Activated CD4-positive, alpha-beta T cell treated with anti-CD3 and anti-CD28 coated beads for 36 hours (primary cell): ENCODE measurements at regions not wholly inside any gene's neighbourhood (a gene's known extent, or its start where the extent isn't known, plus 50 kb on each side); places are given as distances from the start of the nearest gene placed in this dataset.

Experiments used
- ATAC-seq: fragments of 200-7000 bp; cut with Tn5 transposase; one replicate; pipeline ENCODE4 v1.10.0; 2021; ENCODE audit warnings: mild to moderate bottlenecking, moderate library complexity
- CTCF ChIA-PET: fragments of 350-600 bp; sonication (Branson Sonifier 250); formaldehyde crosslinking; loops from one replicate; lab custom pipeline; 2021; ENCODE audit warnings: antibody characterized with exemption; lab: Charles Lee
- POLR2A ChIA-PET: fragments of 350-600 bp; sonication (Branson Sonifier 250); formaldehyde crosslinking; loops from one replicate; lab custom pipeline; 2021; ENCODE audit warnings: antibody characterized with exemption, inconsistent platforms; lab: Charles Lee
- DNase-seq: peaks from one replicate; pipeline ENCODE4 v3.0.0-alpha.2; 2020
- H3K27ac Mint-ChIP-seq: one replicate; pipeline ENCODE4 v1.8.0; 2021; ENCODE audit warnings: mixed read lengths
- H3K27me3 Mint-ChIP-seq: one replicate; pipeline ENCODE4 v1.8.0; 2021; ENCODE audit warnings: mixed read lengths
- H3K36me3 Mint-ChIP-seq: one replicate; pipeline ENCODE4 v1.8.0; 2021; ENCODE audit warnings: low read depth, mixed read lengths
- H3K4me1 Mint-ChIP-seq: one replicate; pipeline ENCODE4 v1.8.0; 2021; ENCODE audit warnings: mixed read lengths
- H3K4me3 Mint-ChIP-seq: one replicate; pipeline ENCODE4 v1.8.0; 2021; ENCODE audit warnings: mild to moderate bottlenecking, moderate library complexity, mixed read lengths
- H3K9me3 Mint-ChIP-seq: one replicate; pipeline ENCODE4 v1.8.0; 2021; ENCODE audit warnings: low read depth, mixed read lengths
- intact Hi-C, 2 experiments: fragments of 100-400 bp; cut with DNase I in 1 of 2; cut with micrococcal nuclease in 1 of 2; formaldehyde crosslinking; loops; one replicate each; pipeline versions ENCODE4 v1.14.2 to v1.15.1; 2022 to 2024; cut with DNase I, micrococcal nuclease

GRCh38 chr2:19689646-19690168 lies 212.1 kb downstream of the TTC32 start:
- H3K4me3 Mint-ChIP-seq, result no peak overlapping the region
- H3K4me1 Mint-ChIP-seq, result no peaks in the 10 kb centered on the region
- ChIA-PET POLR2A (no interaction called here), CTCF (no interaction called here)
- no peaks in the 10 kb centered on the region for H3K9me3 Mint-ChIP-seq
- peaks cover 3% of the 10 kb centered on the region for H3K27me3 Mint-ChIP-seq
- H3K36me3 Mint-ChIP-seq, result no peaks in the 10 kb centered on the region
- H3K27ac Mint-ChIP-seq, result no peak overlapping the region
- DNase-seq (no peak), ATAC-seq (no peak)
- intact Hi-C loops, result no loop called here

- CTCF ChIA-PET, result no interaction called here
- H3K36me3 Mint-ChIP-seq, result no peaks in the 10 kb centered on the region
- no peaks in the 10 kb centered on the region for H3K4me1 Mint-ChIP-seq
- no peak overlapping the region for H3K4me3 Mint-ChIP-seq
- POLR2A ChIA-PET, result no interaction called here
- intact Hi-C loops, result no loop called here
- H3K27ac Mint-ChIP-seq, result no peak overlapping the region
- DNase-seq (no peak), ATAC-seq (no peak)
- H3K9me3 Mint-ChIP-seq, result no peaks in the 10 kb centered on the region
- peaks cover 4% of the 10 kb centered on the region for H3K27me3 Mint-ChIP-seq
Measured at GRCh38 chr2:19688059-19688458, 213.7 kb downstream of the TTC32 start.

GRCh38 chr2:19687017-19687659 lies 214.6 kb downstream of the TTC32 start:
- DNase-seq (peak; percentile 12), ATAC-seq (no peak)
- ChIA-PET CTCF (interaction anchor here (0.5 to 0.7 kb wide), 2 partner anchors 8 to 14 kb away, joined by 3 read pairs; no protein-coding TSS in a partner anchor), POLR2A (no interaction called here)
- Mint-ChIP-seq H3K27ac (no peak overlapping the region), H3K36me3 (no peaks in the 10 kb centered on the region), H3K4me3 (no peak overlapping the region), H3K27me3 (peaks cover 4% of the 10 kb centered on the region), H3K4me1 (no peaks in the 10 kb centered on the region), H3K9me3 (no peaks in the 10 kb centered on the region)
- intact Hi-C loops, result loop anchor here in 1 of 2 experiments (2.0 kb wide), 1 partner anchor 176 kb away; no protein-coding TSS in a partner anchor

GRCh38 chr2:19686439-19686838 lies 215.3 kb downstream of the TTC32 start:
- DNase-seq (no peak), ATAC-seq (no peak)
- no peaks in the 10 kb centered on the region for H3K9me3 Mint-ChIP-seq
- ChIA-PET CTCF (interaction anchor here (0.5 to 0.7 kb wide), 3 partner anchors 9 to 364 kb away, joined by 3 read pairs; no protein-coding TSS in a partner anchor), POLR2A (no interaction called here)
- no peak overlapping the region for H3K27ac Mint-ChIP-seq
- H3K4me1 Mint-ChIP-seq, result no peaks in the 10 kb centered on the region
- peaks cover 4% of the 10 kb centered on the region for H3K27me3 Mint-ChIP-seq
- no peaks in the 10 kb centered on the region for H3K36me3 Mint-ChIP-seq
- intact Hi-C loops, result loop anchor here in 1 of 2 experiments (2.0 kb wide), 1 partner anchor 176 kb away; no protein-coding TSS in a partner anchor
- H3K4me3 Mint-ChIP-seq, result no peak overlapping the region

GRCh38 chr2:19685731-19686130 lies 216.1 kb downstream of the TTC32 start:
- Mint-ChIP-seq H3K4me1 (no peaks in the 10 kb centered on the region), H3K36me3 (no peaks in the 10 kb centered on the region), H3K4me3 (no peak overlapping the region), H3K27ac (no peak overlapping the region), H3K27me3 (peaks cover 4% of the 10 kb centered on the region), H3K9me3 (no peaks in the 10 kb centered on the region)
- ChIA-PET POLR2A (no interaction called here), CTCF (no interaction called here)
- no peak for DNase-seq
- intact Hi-C loops, result loop anchor here in 1 of 2 experiments (2.0 kb wide), 1 partner anchor 177 kb away; no protein-coding TSS in a partner anchor
- no peak for ATAC-seq

GRCh38 chr2:19684516-19684915 lies 217.3 kb downstream of the TTC32 start:
- H3K4me1 Mint-ChIP-seq, result no peaks in the 10 kb centered on the region
- no peak overlapping the region for H3K4me3 Mint-ChIP-seq
- intact Hi-C loops, result no loop called here
- H3K27ac Mint-ChIP-seq, result no peak overlapping the region
- POLR2A ChIA-PET, result no interaction called here
- DNase-seq, result no peak
- no peaks in the 10 kb centered on the region for H3K36me3 Mint-ChIP-seq
- H3K9me3 Mint-ChIP-seq, result no peaks in the 10 kb centered on the region
- CTCF ChIA-PET, result no interaction called here
- peaks cover 4% of the 10 kb centered on the region for H3K27me3 Mint-ChIP-seq
- ATAC-seq, result no peak

GRCh38 chr2:19683556-19683955 lies 218.2 kb downstream of the TTC32 start:
- DNase-seq, result no peak
- ChIA-PET CTCF (no interaction called here), POLR2A (no interaction called here)
- H3K9me3 Mint-ChIP-seq, result no peaks in the 10 kb centered on the region
- ATAC-seq, result no peak
- H3K36me3 Mint-ChIP-seq, result no peaks in the 10 kb centered on the region
- no peak overlapping the region for H3K27ac Mint-ChIP-seq
- H3K4me1 Mint-ChIP-seq, result no peaks in the 10 kb centered on the region
- H3K4me3 Mint-ChIP-seq, result no peak overlapping the region
- H3K27me3 Mint-ChIP-seq, result peaks cover 2% of the 10 kb centered on the region
- intact Hi-C loops, result no loop called here

GRCh38 chr2:19682493-19682892 lies 219.3 kb downstream of the TTC32 start:
- H3K4me3 Mint-ChIP-seq, result no peak overlapping the region

GRCh38 chr2:19677825-19678518 lies 223.8 kb downstream of the TTC32 start:
- CTCF ChIA-PET, result no interaction called here
- no peak for DNase-seq
- intact Hi-C loops, result no loop called here
- POLR2A ChIA-PET, result interaction anchor here (0.7 kb wide), 1 partner anchor 924 kb away, joined by 3 read pairs; no protein-coding TSS in a partner anchor
- no peak overlapping the region for H3K4me3 Mint-ChIP-seq
- no peaks in the 10 kb centered on the region for H3K36me3 Mint-ChIP-seq
- ATAC-seq, result no peak
- no peak overlapping the region for H3K27ac Mint-ChIP-seq
- no peaks in the 10 kb centered on the region for H3K9me3 Mint-ChIP-seq
- no peaks in the 10 kb centered on the region for H3K4me1 Mint-ChIP-seq
- H3K27me3 Mint-ChIP-seq, result peaks cover 5% of the 10 kb centered on the region

More at GRCh38 chr2:19682493-19682892, 219.3 kb downstream of the TTC32 start:
- peaks cover 2% of the 10 kb centered on the region for H3K27me3 Mint-ChIP-seq
- H3K9me3 Mint-ChIP-seq, result no peaks in the 10 kb centered on the region
- H3K27ac Mint-ChIP-seq, result no peak overlapping the region
- ChIA-PET CTCF (no interaction called here), POLR2A (no interaction called here)
- no peaks in the 10 kb centered on the region for H3K4me1 Mint-ChIP-seq
- intact Hi-C loops, result no loop called here
- no peak for ATAC-seq
- no peak for DNase-seq
- no peaks in the 10 kb centered on the region for H3K36me3 Mint-ChIP-seq

GRCh38 chr2:19677215-19677777 lies 224.5 kb downstream of the TTC32 start:
- Mint-ChIP-seq H3K4me1 (no peaks in the 10 kb centered on the region), H3K27me3 (peaks cover 5% of the 10 kb centered on the region), H3K27ac (no peak overlapping the region), H3K4me3 (no peak overlapping the region), H3K9me3 (no peaks in the 10 kb centered on the region), H3K36me3 (no peaks in the 10 kb centered on the region)
- ChIA-PET CTCF (no interaction called here), POLR2A (no interaction called here)
- DNase-seq (no peak), ATAC-seq (no peak)
- intact Hi-C loops, result no loop called here

GRCh38 chr2:19676770-19677169 lies 225.0 kb downstream of the TTC32 start:
- no peaks in the 10 kb centered on the region for H3K36me3 Mint-ChIP-seq

More at GRCh38 chr2:19676770-19677169, 225.0 kb downstream of the TTC32 start:
- ChIA-PET POLR2A (no interaction called here), CTCF (no interaction called here)
- Mint-ChIP-seq H3K4me3 (no peak overlapping the region), H3K27me3 (peaks cover 5% of the 10 kb centered on the region), H3K9me3 (no peaks in the 10 kb centered on the region), H3K4me1 (no peaks in the 10 kb centered on the region), H3K27ac (no peak overlapping the region)
- no peak for ATAC-seq
- no peak for DNase-seq
- intact Hi-C loops, result no loop called here
